Left ventricle myocardium inferior (tissue), 1 donor: ENCODE measurements at regions not wholly inside any gene's neighbourhood (a gene's known extent, or its start where the extent isn't known, plus 50 kb on each side); places are given as distances from the start of the nearest gene placed in this dataset.

Experiments used
- DNase-seq: peaks from one replicate; pipeline ENCODE4 v3.0.0-alpha.2; 2020
- H3K27ac ChIP-seq: fragments of 200-600 bp; replicated peaks from 2 replicates; pipeline ENCODE4 v1.8.0; 2021
- H3K27me3 ChIP-seq: fragments of 200-600 bp; 2 replicates; pipeline ENCODE4 v1.8.0; 2021; ENCODE audit warnings: low read depth
- H3K36me3 ChIP-seq: fragments of 200-600 bp; 2 replicates; pipeline ENCODE4 v1.8.0; 2021
- H3K4me1 ChIP-seq: fragments of 200-600 bp; 2 replicates; pipeline ENCODE4 v1.8.0; 2021
- H3K4me3 ChIP-seq: fragments of 200-600 bp; 2 replicates; pipeline ENCODE4 v1.8.0; 2021; ENCODE audit warnings: mild to moderate bottlenecking, moderate library complexity
- H3K9me3 ChIP-seq: fragments of 200-600 bp; replicated peaks from 2 replicates; pipeline ENCODE4 v1.8.0; 2021
- intact Hi-C: fragments of 100-400 bp; cut with micrococcal nuclease; formaldehyde crosslinking; loops from one replicate; pipeline ENCODE4 v1.11.0; 2022
- TF ChIP-seq, protein P1 (sequence below): fragments of 200-600 bp; IDR thresholded peaks from 2 replicates; pipeline ENCODE4 v1.8.0; 2021; ENCODE audit warnings: antibody characterized with exemption, mild to moderate bottlenecking, borderline replicate concordance
- donor health status: DM: no; HTN: yes; CAD: no; lungs with severe emphysema.

GRCh38 chr2:2540406-2540805, 209.3 kb upstream of the MYT1L start:
- TF ChIP-seq, protein P1, sequence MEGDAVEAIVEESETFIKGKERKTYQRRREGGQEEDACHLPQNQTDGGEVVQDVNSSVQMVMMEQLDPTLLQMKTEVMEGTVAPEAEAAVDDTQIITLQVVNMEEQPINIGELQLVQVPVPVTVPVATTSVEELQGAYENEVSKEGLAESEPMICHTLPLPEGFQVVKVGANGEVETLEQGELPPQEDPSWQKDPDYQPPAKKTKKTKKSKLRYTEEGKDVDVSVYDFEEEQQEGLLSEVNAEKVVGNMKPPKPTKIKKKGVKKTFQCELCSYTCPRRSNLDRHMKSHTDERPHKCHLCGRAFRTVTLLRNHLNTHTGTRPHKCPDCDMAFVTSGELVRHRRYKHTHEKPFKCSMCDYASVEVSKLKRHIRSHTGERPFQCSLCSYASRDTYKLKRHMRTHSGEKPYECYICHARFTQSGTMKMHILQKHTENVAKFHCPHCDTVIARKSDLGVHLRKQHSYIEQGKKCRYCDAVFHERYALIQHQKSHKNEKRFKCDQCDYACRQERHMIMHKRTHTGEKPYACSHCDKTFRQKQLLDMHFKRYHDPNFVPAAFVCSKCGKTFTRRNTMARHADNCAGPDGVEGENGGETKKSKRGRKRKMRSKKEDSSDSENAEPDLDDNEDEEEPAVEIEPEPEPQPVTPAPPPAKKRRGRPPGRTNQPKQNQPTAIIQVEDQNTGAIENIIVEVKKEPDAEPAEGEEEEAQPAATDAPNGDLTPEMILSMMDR: no peak
- H3K4me3 ChIP-seq: no peak overlapping the region
- H3K9me3 ChIP-seq: no peaks in the 10 kb centered on the region
- H3K4me1 ChIP-seq: peaks cover 7% of the 10 kb centered on the region
- intact Hi-C loops: no loop called here
- DNase-seq: no peak
- H3K36me3 ChIP-seq: no peaks in the 10 kb centered on the region
- peaks cover 26% of the 10 kb centered on the region for H3K27me3 ChIP-seq
- H3K27ac ChIP-seq: no peak overlapping the region

DNA sequence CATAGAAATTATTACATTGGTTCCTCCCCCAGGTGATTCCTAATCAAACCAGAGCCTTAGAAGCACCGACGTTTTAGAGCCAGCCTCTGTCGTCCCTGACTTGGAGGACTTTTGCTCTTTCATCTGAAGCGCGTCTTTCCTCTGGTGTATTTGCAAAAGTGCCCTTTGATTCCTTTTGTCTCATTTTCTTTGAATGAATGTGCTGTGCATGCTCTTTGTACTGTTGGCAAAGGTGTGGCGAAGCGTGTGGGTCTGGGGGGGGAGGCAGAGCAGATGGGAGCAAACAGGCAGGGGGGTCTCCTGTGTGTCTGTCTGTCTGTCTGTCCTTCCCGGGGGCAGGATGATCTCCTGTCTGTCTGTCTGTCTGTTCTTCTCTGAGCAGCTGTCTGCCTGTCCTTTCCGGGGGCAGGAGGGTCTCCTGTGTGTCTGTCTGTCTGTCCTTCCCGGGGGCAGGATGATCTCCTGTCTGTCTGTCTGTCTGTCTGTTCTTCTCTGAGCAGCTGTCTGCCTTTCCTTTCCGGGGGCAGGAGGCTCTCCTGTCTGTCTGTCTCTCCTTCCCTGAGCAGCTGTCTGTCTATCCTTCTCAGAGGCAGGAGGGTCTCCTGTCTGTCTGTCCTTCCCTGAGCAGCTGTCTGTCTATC, 205.5 kb upstream of the MYT1L start:
- Histone ChIP-seq H3K36me3 (no peaks in the 10 kb centered on the region), H3K4me1 (peaks cover 7% of the 10 kb centered on the region), H3K27me3 (peaks cover 37% of the 10 kb centered on the region), H3K9me3 (no peaks in the 10 kb centered on the region), H3K4me3 (no peak overlapping the region), H3K27ac (no peak overlapping the region)
- TF ChIP-seq, protein P1: no peak
- intact Hi-C loops: no loop called here
- no peak for DNase-seq

GRCh38 chr2:2530334-2530733, 199.3 kb upstream of the MYT1L start:
- H3K36me3 ChIP-seq: no peaks in the 10 kb centered on the region
- no peak overlapping the region for H3K27ac ChIP-seq
- H3K9me3 ChIP-seq: no peaks in the 10 kb centered on the region
- H3K27me3 ChIP-seq: peaks cover 10% of the 10 kb centered on the region
- TF ChIP-seq, protein P1: no peak
- intact Hi-C loops: no loop called here
- no peak for DNase-seq
- H3K4me3 ChIP-seq: no peak overlapping the region
- H3K4me1 ChIP-seq: no peaks in the 10 kb centered on the region

- intact Hi-C loops: no loop called here
- no peak overlapping the region for H3K4me3 ChIP-seq
- no peaks in the 10 kb centered on the region for H3K9me3 ChIP-seq
- no peaks in the 10 kb centered on the region for H3K27me3 ChIP-seq
- H3K4me1 ChIP-seq: peaks cover 4% of the 10 kb centered on the region
- H3K27ac ChIP-seq: no peak overlapping the region
- H3K36me3 ChIP-seq: no peaks in the 10 kb centered on the region
- DNase-seq: no peak
- TF ChIP-seq, protein P1: no peak
These were observed 197.8 kb upstream of the MYT1L start for GRCh38 chr2:2528846-2529245.

- Histone ChIP-seq H3K4me1 (peaks cover 7% of the 10 kb centered on the region), H3K27me3 (no peaks in the 10 kb centered on the region), H3K36me3 (no peaks in the 10 kb centered on the region), H3K27ac (no peak overlapping the region), H3K4me3 (no peak overlapping the region), H3K9me3 (no peaks in the 10 kb centered on the region)
- DNase-seq: no peak
- intact Hi-C loops: no loop called here
- TF ChIP-seq, protein P1: no peak
These were observed 196.1 kb upstream of the MYT1L start for GRCh38 chr2:2527148-2527547.
